Parathyroid adenoma (tissue), 2 donors: ENCODE measurements at regions not wholly inside any gene's neighbourhood (a gene's known extent, or its start where the extent isn't known, plus 50 kb on each side); places are given as distances from the start of the nearest gene placed in this dataset.
"Not testable (repeated sequence)": the region's sequence is repeated elsewhere in the genome, so short reads cannot be mapped to it uniquely, and the experiment has no call there.

Source experiments
- H2AFZ ChIP-seq: fragments of 300-600 bp; sonication (generic); one replicate; pipeline ENCODE4 v1.7.0; 2017; ENCODE audit warnings: antibody characterized with exemption, mild to moderate bottlenecking
- H3K27ac ChIP-seq: fragments of 300-600 bp; sonication (generic); one replicate; pipeline ENCODE4 v1.7.0; 2017
- H3K27me3 ChIP-seq: fragments of 300-600 bp; sonication (generic); one replicate; pipeline ENCODE4 v1.7.0; 2017; ENCODE audit warnings: low read length; ENCODE audit not compliant: control insufficient read depth, insufficient read depth
- H3K36me3 ChIP-seq: fragments of 300-600 bp; sonication (generic); one replicate; pipeline ENCODE4 v1.7.0; 2017; ENCODE audit warnings: low read length; ENCODE audit not compliant: control insufficient read depth, insufficient read depth
- H3K4me1 ChIP-seq: fragments of 300-600 bp; sonication (generic); one replicate; pipeline ENCODE4 v1.7.0; 2017; ENCODE audit warnings: control low read depth
- H3K4me2 ChIP-seq: fragments of 300-600 bp; sonication (generic); one replicate; pipeline ENCODE4 v1.7.0; 2017; ENCODE audit warnings: low read length
- H3K4me3 ChIP-seq: fragments of 300-600 bp; sonication (generic); one replicate; pipeline ENCODE4 v1.7.0; 2017; ENCODE audit warnings: low read depth, low read length
- H3K79me2 ChIP-seq: fragments of 300-600 bp; sonication (generic); one replicate; pipeline ENCODE4 v1.7.0; 2017; ENCODE audit warnings: control low read depth
- H3K9ac ChIP-seq: fragments of 300-600 bp; sonication (generic); one replicate; pipeline ENCODE4 v1.7.0; 2017; ENCODE audit warnings: mild to moderate bottlenecking
- H3K9me3 ChIP-seq: fragments of 300-600 bp; sonication (generic); one replicate; pipeline ENCODE4 v1.7.0; 2017; ENCODE audit warnings: low read length; ENCODE audit not compliant: control insufficient read depth
- TF ChIP-seq, protein P1 (sequence below): fragments of 300-600 bp; sonication (generic); IDR thresholded peaks from one replicate; pipeline ENCODE4 v1.7.0; 2017; ENCODE audit warnings: antibody characterized with exemption, mild to moderate bottlenecking
- donor health status: primary hyperparathyroidism.

DNA sequence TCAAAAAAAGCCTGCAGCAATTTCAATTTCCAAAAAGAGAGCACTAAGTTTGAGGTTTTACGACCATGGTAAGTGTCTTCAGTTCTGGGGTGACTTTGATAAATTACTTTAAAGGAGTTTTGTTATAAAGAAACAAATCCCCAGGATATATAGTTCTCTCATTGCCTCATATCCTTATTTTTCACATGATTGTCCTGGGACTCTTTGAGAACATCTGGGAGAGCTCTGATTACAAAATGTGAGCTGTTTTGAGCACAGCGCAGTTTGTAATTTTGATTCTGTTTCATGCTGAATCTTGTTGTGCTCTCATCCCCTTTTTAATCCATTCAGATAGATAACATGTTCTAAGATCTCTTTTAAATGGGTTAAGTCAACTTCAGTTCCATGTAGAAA, 67.7 kb upstream of the DCN start:
- Histone ChIP-seq H3K36me3 (no peaks in the 10 kb centered on the region), H3K4me3 (no peak overlapping the region), H3K27ac (no peak overlapping the region), H3K79me2 (no peaks in the 10 kb centered on the region), H3K4me2 (no peak overlapping the region), H3K4me1 (no peaks in the 10 kb centered on the region), H3K9me3 (no peaks in the 10 kb centered on the region), H2AFZ (no peak overlapping the region), H3K27me3 (no peaks in the 10 kb centered on the region), H3K9ac (no peak overlapping the region)
- TF ChIP-seq, protein P1, sequence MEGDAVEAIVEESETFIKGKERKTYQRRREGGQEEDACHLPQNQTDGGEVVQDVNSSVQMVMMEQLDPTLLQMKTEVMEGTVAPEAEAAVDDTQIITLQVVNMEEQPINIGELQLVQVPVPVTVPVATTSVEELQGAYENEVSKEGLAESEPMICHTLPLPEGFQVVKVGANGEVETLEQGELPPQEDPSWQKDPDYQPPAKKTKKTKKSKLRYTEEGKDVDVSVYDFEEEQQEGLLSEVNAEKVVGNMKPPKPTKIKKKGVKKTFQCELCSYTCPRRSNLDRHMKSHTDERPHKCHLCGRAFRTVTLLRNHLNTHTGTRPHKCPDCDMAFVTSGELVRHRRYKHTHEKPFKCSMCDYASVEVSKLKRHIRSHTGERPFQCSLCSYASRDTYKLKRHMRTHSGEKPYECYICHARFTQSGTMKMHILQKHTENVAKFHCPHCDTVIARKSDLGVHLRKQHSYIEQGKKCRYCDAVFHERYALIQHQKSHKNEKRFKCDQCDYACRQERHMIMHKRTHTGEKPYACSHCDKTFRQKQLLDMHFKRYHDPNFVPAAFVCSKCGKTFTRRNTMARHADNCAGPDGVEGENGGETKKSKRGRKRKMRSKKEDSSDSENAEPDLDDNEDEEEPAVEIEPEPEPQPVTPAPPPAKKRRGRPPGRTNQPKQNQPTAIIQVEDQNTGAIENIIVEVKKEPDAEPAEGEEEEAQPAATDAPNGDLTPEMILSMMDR, result no peak

DNA sequence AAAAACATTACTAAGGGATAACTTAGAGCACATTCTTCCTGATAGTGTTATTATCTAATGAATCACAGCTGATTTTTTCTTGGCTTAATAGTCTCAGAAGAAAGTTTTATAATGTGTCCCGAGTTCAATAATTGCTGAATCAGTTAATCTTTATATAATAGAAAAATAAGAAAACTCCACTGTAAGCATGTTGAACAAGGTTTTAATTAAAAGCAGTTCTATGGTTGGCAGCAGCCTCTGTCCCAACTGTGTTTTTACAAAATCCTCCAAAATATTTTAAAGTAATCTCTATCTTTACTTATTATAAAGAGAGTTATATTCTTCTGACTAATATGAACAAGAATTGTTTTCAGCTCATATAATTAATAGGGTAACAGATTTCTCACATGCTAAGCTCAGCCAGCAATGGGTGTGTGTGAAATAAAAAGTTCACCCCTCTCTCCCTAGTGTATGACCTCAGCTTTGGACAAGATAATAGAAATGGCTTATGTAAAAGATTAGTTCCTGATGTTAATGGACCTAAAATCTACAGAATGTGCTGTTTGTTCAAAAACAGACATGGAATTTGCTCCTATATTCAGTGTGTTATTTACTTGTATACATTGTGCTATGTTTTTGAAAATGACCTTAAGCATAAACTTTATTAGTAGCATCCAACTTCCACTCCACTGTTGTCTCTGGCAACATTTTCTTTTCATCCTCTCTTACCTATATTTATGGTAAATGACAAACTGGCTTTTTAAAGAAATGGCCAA, 67.1 kb upstream of the DCN start:
- Histone ChIP-seq H3K4me1 (no peaks in the 10 kb centered on the region), H3K9ac (no peak overlapping the region), H3K9me3 (no peaks in the 10 kb centered on the region), H3K27me3 (no peaks in the 10 kb centered on the region), H3K36me3 (no peaks in the 10 kb centered on the region), H3K4me3 (no peak overlapping the region), H3K79me2 (no peaks in the 10 kb centered on the region), H3K27ac (no peak overlapping the region), H2AFZ (no peak overlapping the region), H3K4me2 (no peak overlapping the region)
- TF ChIP-seq, protein P1, result no peak

DNA sequence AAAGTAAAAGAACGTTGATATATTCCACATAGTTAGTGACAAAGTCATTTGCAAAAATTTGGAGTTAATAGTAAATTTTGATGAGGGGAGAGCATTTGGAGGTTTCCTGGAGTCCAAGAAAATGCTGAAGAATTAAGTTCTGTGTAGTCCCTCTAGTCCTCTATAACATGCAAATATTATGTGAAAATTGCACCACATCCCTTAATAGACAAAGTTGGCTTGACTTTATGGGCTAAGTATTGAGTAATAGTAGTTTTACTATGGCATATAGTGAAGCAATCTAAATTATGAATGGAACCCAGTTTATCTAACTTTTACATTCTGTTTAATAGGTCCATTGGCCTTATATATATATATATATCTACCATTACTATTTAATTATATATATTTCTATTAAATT, 66.4 kb upstream of the DCN start:
- Histone ChIP-seq H2AFZ (no peak overlapping the region), H3K4me1 (no peaks in the 10 kb centered on the region), H3K4me3 (no peak overlapping the region), H3K4me2 (no peak overlapping the region), H3K9ac (no peak overlapping the region), H3K79me2 (no peaks in the 10 kb centered on the region), H3K9me3 (no peaks in the 10 kb centered on the region), H3K36me3 (no peaks in the 10 kb centered on the region), H3K27ac (no peak overlapping the region), H3K27me3 (no peaks in the 10 kb centered on the region)
- TF ChIP-seq, protein P1, result no peak

DNA sequence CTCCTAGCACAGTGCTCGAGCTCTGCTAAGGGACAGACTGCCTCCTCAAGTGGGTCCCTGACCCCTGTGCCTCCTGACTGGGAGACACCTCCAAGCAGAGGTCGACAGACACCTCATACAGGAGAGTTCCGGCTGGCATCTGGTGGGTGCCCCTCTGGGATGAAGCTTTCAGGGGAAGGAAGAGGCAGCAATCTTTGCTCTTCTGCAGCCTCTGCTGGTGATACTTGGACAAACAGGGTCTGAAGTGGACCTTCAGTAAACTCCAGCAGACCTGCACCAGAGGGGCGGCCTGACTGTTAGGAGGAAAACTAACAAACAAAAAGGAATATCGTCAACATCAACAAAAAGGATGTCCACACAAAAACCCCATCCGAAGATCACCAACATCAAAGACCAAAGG, 60.6 kb upstream of the DCN start:
- H3K9ac ChIP-seq, H3K27me3 ChIP-seq, H2AFZ ChIP-seq, H3K4me2 ChIP-seq, H3K9me3 ChIP-seq, H3K36me3 ChIP-seq, H3K4me1 ChIP-seq, H3K4me3 ChIP-seq, H3K79me2 ChIP-seq, H3K27ac ChIP-seq: not testable (repeated sequence)

DNA sequence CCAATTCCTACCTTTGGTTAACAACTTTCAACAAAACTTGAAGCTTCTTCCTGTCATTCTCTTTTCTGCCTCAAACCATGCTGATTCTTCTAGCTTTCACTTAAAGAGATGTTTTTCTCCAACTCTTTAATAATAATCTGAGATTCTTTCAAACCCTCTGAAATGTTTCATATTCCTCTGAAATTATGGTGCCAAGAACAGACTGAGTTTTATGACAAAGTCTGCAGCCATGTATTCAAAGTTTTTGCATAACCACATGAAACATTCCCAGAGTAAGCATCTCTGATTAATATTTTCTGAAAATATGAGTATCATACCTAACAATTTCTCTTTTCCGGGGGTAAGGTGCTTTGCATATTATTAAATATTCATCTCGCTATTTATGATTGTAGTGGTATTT, 59.1 kb upstream of the DCN start:
- no peak overlapping the region for H2AFZ ChIP-seq
- no peaks in the 10 kb centered on the region for H3K9me3 ChIP-seq
- H3K4me1 ChIP-seq, result no peaks in the 10 kb centered on the region
- H3K9ac ChIP-seq, result no peak overlapping the region
- H3K27ac ChIP-seq, result no peak overlapping the region
- no peak overlapping the region for H3K4me3 ChIP-seq
- TF ChIP-seq, protein P1, result no peak
- H3K4me2 ChIP-seq, result no peak overlapping the region
- H3K79me2 ChIP-seq, result no peaks in the 10 kb centered on the region
- H3K27me3 ChIP-seq, result no peaks in the 10 kb centered on the region
- H3K36me3 ChIP-seq, result no peaks in the 10 kb centered on the region
